ENCODE measurements at regions not wholly inside any gene's neighbourhood (a gene's known extent, or its start where the extent isn't known, plus 50 kb on each side); places are given as distances from the start of the nearest gene placed in this dataset.

GRCh38 chr10:8245814-8246142 is 191.3 kb downstream of the GATA3 start:
- TF ChIP-seq CTCF (IDR thresholded peaks at IDR 0.05; ENCODE audit: low read depth, low read length, poor library complexity, severe bottlenecking) (no peak), EZH2phosphoT487 (IDR thresholded peaks at IDR 0.05; ENCODE audit: borderline replicate concordance, low read length) (no peak)

All from DOHH2 (cell line).